ENCODE measurements at regions not wholly inside any gene's neighbourhood (a gene's known extent, or its start where the extent isn't known, plus 50 kb on each side); places are given as distances from the start of the nearest gene placed in this dataset.
"Not testable (repeated sequence)": the region's sequence is repeated elsewhere in the genome, so short reads cannot be mapped to it uniquely, and the experiment has no call there.

GRCh38 chr4:26013629-26014028 lies 99.6 kb downstream of the SMIM20 start:
- no peaks in the 10 kb centered on the region for H3K4me1 ChIP-seq (ENCODE audit: control insufficient read depth in 3 of 3, insufficient read depth in 2 of 3, low read depth in 1 of 3, low read length in 2 of 3)
- no peak overlapping the region for H3K4me3 ChIP-seq (ENCODE audit: low read depth in 1 of 3, low read length in 3 of 3)
- FAIRE-seq (no peak), DNase-seq (no peak)
- no peaks in the 10 kb centered on the region for H3K36me3 ChIP-seq (ENCODE audit: control insufficient read depth in 3 of 3, insufficient read depth in 2 of 3, low read depth in 1 of 3, low read length in 3 of 3)
- 0% methylated on average over 2 of the region's 2 CpGs for WGBS, 3 donors
- H3K27ac ChIP-seq (ENCODE audit: low read depth in 1 of 3, low read length in 2 of 3), result no peak overlapping the region
- peaks cover 0 to 4% (median 0%) of the 10 kb centered on the region in 3 donors for H3K27me3 ChIP-seq (ENCODE audit: control insufficient read depth in 3 of 3, insufficient read depth in 3 of 3, low read length in 3 of 3)
- H3K9me3 ChIP-seq (ENCODE audit: control insufficient read depth in 2 of 2, insufficient read depth in 1 of 2, low read depth in 1 of 2, low read length in 1 of 2), result peaks cover 0 to 3% of the 10 kb centered on the region in 2 donors

- DNase-seq (no peak), FAIRE-seq (no peak)
- Histone ChIP-seq H3K36me3 (ENCODE audit: control insufficient read depth in 3 of 3, insufficient read depth in 2 of 3, low read depth in 1 of 3, low read length in 3 of 3) (no peaks in the 10 kb centered on the region), H3K4me1 (ENCODE audit: control insufficient read depth in 3 of 3, insufficient read depth in 2 of 3, low read depth in 1 of 3, low read length in 2 of 3) (no peaks in the 10 kb centered on the region), H3K27ac (ENCODE audit: low read depth in 1 of 3, low read length in 2 of 3) (peak overlapping the region in 1 of 3 donors; percentile 17), H3K9me3 (ENCODE audit: control insufficient read depth in 2 of 2, insufficient read depth in 1 of 2, low read depth in 1 of 2, low read length in 1 of 2) (peaks cover 0 to 3% of the 10 kb centered on the region in 2 donors), H3K27me3 (ENCODE audit: control insufficient read depth in 3 of 3, insufficient read depth in 3 of 3, low read length in 3 of 3) (peaks cover 0 to 4% (median 0%) of the 10 kb centered on the region in 3 donors), H3K4me3 (ENCODE audit: low read depth in 1 of 3, low read length in 3 of 3) (no peak overlapping the region)
- 50 to 68% (median 61%) methylated on average over 7 of the region's 7 CpGs for WGBS, 3 donors
These were observed 101.2 kb downstream of the SMIM20 start for GRCh38 chr4:26015133-26015651.

- FAIRE-seq, result no peak
- 87 to 89% (median 87%) methylated on average over 2 of the region's 2 CpGs for WGBS, 3 donors
These were observed 101.9 kb downstream of the SMIM20 start for GRCh38 chr4:26015906-26016305.

GRCh38 chr4:26017531-26017930 lies 103.5 kb downstream of the SMIM20 start:
- Histone ChIP-seq H3K27me3 (ENCODE audit: control insufficient read depth in 3 of 3, insufficient read depth in 3 of 3, low read length in 3 of 3) (peaks cover 0 to 6% (median 0%) of the 10 kb centered on the region in 3 donors), H3K4me1 (ENCODE audit: control insufficient read depth in 3 of 3, insufficient read depth in 2 of 3, low read depth in 1 of 3, low read length in 2 of 3) (peaks cover 0 to 7% (median 0%) of the 10 kb centered on the region in 3 donors), H3K9me3 (ENCODE audit: control insufficient read depth in 2 of 2, insufficient read depth in 1 of 2, low read depth in 1 of 2, low read length in 1 of 2) (peaks cover 0 to 3% of the 10 kb centered on the region in 2 donors), H3K4me3 (ENCODE audit: low read depth in 1 of 3, low read length in 3 of 3) (no peak overlapping the region), H3K36me3 (ENCODE audit: control insufficient read depth in 3 of 3, insufficient read depth in 2 of 3, low read depth in 1 of 3, low read length in 3 of 3) (no peaks in the 10 kb centered on the region), H3K27ac (ENCODE audit: low read depth in 1 of 3, low read length in 2 of 3) (no peak overlapping the region)
- FAIRE-seq, result no peak
- 70 to 94% (median 90%) methylated on average over 4 of the region's 4 CpGs for WGBS, 3 donors
- DNase-seq, result no peak

More at GRCh38 chr4:26015906-26016305, 101.9 kb downstream of the SMIM20 start:
- Histone ChIP-seq H3K36me3 (ENCODE audit: control insufficient read depth in 3 of 3, insufficient read depth in 2 of 3, low read depth in 1 of 3, low read length in 3 of 3) (no peaks in the 10 kb centered on the region), H3K4me3 (ENCODE audit: low read depth in 1 of 3, low read length in 3 of 3) (no peak overlapping the region), H3K4me1 (ENCODE audit: control insufficient read depth in 3 of 3, insufficient read depth in 2 of 3, low read depth in 1 of 3, low read length in 2 of 3) (no peaks in the 10 kb centered on the region), H3K27me3 (ENCODE audit: control insufficient read depth in 3 of 3, insufficient read depth in 3 of 3, low read length in 3 of 3) (peaks cover 0 to 4% (median 0%) of the 10 kb centered on the region in 3 donors), H3K9me3 (ENCODE audit: control insufficient read depth in 2 of 2, insufficient read depth in 1 of 2, low read depth in 1 of 2, low read length in 1 of 2) (peaks cover 0 to 3% of the 10 kb centered on the region in 2 donors), H3K27ac (ENCODE audit: low read depth in 1 of 3, low read length in 2 of 3) (peak overlapping the region in 1 of 3 donors; percentile 4)
- DNase-seq, result no peak

GRCh38 chr4:26017961-26018700 lies 104.1 kb downstream of the SMIM20 start:
- not testable (repeated sequence) for H3K4me3 ChIP-seq (ENCODE audit: low read depth in 1 of 3, low read length in 3 of 3); H3K9me3 ChIP-seq (ENCODE audit: control insufficient read depth in 2 of 2, insufficient read depth in 1 of 2, low read depth in 1 of 2, low read length in 1 of 2); H3K36me3 ChIP-seq (ENCODE audit: control insufficient read depth in 3 of 3, insufficient read depth in 2 of 3, low read depth in 1 of 3, low read length in 3 of 3); H3K27me3 ChIP-seq (ENCODE audit: control insufficient read depth in 3 of 3, insufficient read depth in 3 of 3, low read length in 3 of 3); FAIRE-seq; H3K4me1 ChIP-seq (ENCODE audit: control insufficient read depth in 3 of 3, insufficient read depth in 2 of 3, low read depth in 1 of 3, low read length in 2 of 3); DNase-seq; H3K27ac ChIP-seq (ENCODE audit: low read depth in 1 of 3, low read length in 2 of 3)
- WGBS, 3 donors, result 74 to 83% (median 79%) methylated on average over 6 of the region's 6 CpGs

- peaks cover 0 to 7% (median 0%) of the 10 kb centered on the region in 3 donors for H3K4me1 ChIP-seq (ENCODE audit: control insufficient read depth in 3 of 3, insufficient read depth in 2 of 3, low read depth in 1 of 3, low read length in 2 of 3)
- no peaks in the 10 kb centered on the region for H3K36me3 ChIP-seq (ENCODE audit: control insufficient read depth in 3 of 3, insufficient read depth in 2 of 3, low read depth in 1 of 3, low read length in 3 of 3)
- no peak overlapping the region for H3K27ac ChIP-seq (ENCODE audit: low read depth in 1 of 3, low read length in 2 of 3)
- no peak overlapping the region for H3K4me3 ChIP-seq (ENCODE audit: low read depth in 1 of 3, low read length in 3 of 3)
- H3K27me3 ChIP-seq (ENCODE audit: control insufficient read depth in 3 of 3, insufficient read depth in 3 of 3, low read length in 3 of 3), result peaks cover 0 to 19% (median 0%) of the 10 kb centered on the region in 3 donors
- FAIRE-seq (no peak), DNase-seq (peak; percentile 22 to 45)
- WGBS, 3 donors, result 31 to 46% (median 40%) methylated on average over 10 of the region's 10 CpGs
- peaks cover 0 to 3% of the 10 kb centered on the region in 2 donors for H3K9me3 ChIP-seq (ENCODE audit: control insufficient read depth in 2 of 2, insufficient read depth in 1 of 2, low read depth in 1 of 2, low read length in 1 of 2)
These were observed 106.2 kb downstream of the SMIM20 start for GRCh38 chr4:26020083-26020668.

- Histone ChIP-seq H3K4me1 (ENCODE audit: control insufficient read depth in 3 of 3, insufficient read depth in 2 of 3, low read depth in 1 of 3, low read length in 2 of 3) (peaks cover 0 to 7% (median 0%) of the 10 kb centered on the region in 3 donors), H3K27me3 (ENCODE audit: control insufficient read depth in 3 of 3, insufficient read depth in 3 of 3, low read length in 3 of 3) (peaks cover 0 to 21% (median 0%) of the 10 kb centered on the region in 3 donors), H3K36me3 (ENCODE audit: control insufficient read depth in 3 of 3, insufficient read depth in 2 of 3, low read depth in 1 of 3, low read length in 3 of 3) (no peaks in the 10 kb centered on the region), H3K4me3 (ENCODE audit: low read depth in 1 of 3, low read length in 3 of 3) (no peak overlapping the region), H3K27ac (ENCODE audit: low read depth in 1 of 3, low read length in 2 of 3) (peak overlapping the region in 1 of 3 donors; percentile 11), H3K9me3 (ENCODE audit: control insufficient read depth in 2 of 2, insufficient read depth in 1 of 2, low read depth in 1 of 2, low read length in 1 of 2) (peaks cover 0 to 3% of the 10 kb centered on the region in 2 donors)
- FAIRE-seq, result no peak
- WGBS, 3 donors, result 77 to 88% (median 82%) methylated on average over 6 of the region's 6 CpGs
- DNase-seq, result no peak
These were observed 106.9 kb downstream of the SMIM20 start for GRCh38 chr4:26020881-26021280.

GRCh38 chr4:26021417-26022345 lies 107.7 kb downstream of the SMIM20 start:
- H3K4me1 ChIP-seq (ENCODE audit: control insufficient read depth in 3 of 3, insufficient read depth in 2 of 3, low read depth in 1 of 3, low read length in 2 of 3), result peaks cover 0 to 7% (median 0%) of the 10 kb centered on the region in 3 donors
- 19 to 41% (median 34%) methylated on average over 8 of the region's 8 CpGs for WGBS, 3 donors
- H3K4me3 ChIP-seq (ENCODE audit: low read depth in 1 of 3, low read length in 3 of 3), result no peak overlapping the region
- no peaks in the 10 kb centered on the region for H3K36me3 ChIP-seq (ENCODE audit: control insufficient read depth in 3 of 3, insufficient read depth in 2 of 3, low read depth in 1 of 3, low read length in 3 of 3)
- DNase-seq (no peak), FAIRE-seq (no peak)
- peaks cover 0 to 21% (median 0%) of the 10 kb centered on the region in 3 donors for H3K27me3 ChIP-seq (ENCODE audit: control insufficient read depth in 3 of 3, insufficient read depth in 3 of 3, low read length in 3 of 3)
- H3K9me3 ChIP-seq (ENCODE audit: control insufficient read depth in 2 of 2, insufficient read depth in 1 of 2, low read depth in 1 of 2, low read length in 1 of 2), result peaks cover 0 to 3% of the 10 kb centered on the region in 2 donors
- peak overlapping the region in 1 of 3 donors; percentile 55 for H3K27ac ChIP-seq (ENCODE audit: low read depth in 1 of 3, low read length in 2 of 3)

All from small intestine (tissue), 7 donors.